CD14-positive monocyte (primary cell): ENCODE measurements at regions not wholly inside any gene's neighbourhood (a gene's known extent, or its start where the extent isn't known, plus 50 kb on each side); places are given as distances from the start of the nearest gene placed in this dataset.

ENCODE experiments used
- DNase-seq, 3 donors: peaks; one replicate each; pipeline ENCODE4 v3.0.0-alpha.2; 2011 to 2022
- H2AFZ ChIP-seq: 2 replicates; pipeline ENCODE4 v1.6.0; 2012; ENCODE audit warnings: mild to moderate bottlenecking, low read depth, low read length, inconsistent platforms; ENCODE audit not compliant: insufficient read depth, poor library complexity, severe bottlenecking
- H3K27ac ChIP-seq, 2 donors: 1 replicate in 1 of 2; 2 replicates in 1 of 2; pipeline ENCODE4 v1.5.1; 2012 to 2013; ENCODE audit warnings: low read length in 2 of 2, control low read depth in 1 of 2, inconsistent platforms in 1 of 2, low read depth in 1 of 2, mild to moderate bottlenecking in 1 of 2
- H3K27me3 ChIP-seq, 2 donors: one replicate each; pipeline versions ENCODE4 v1.6.0 to v1.6.1; 2011 to 2013; ENCODE audit warnings: low read length in 2 of 2; ENCODE audit not compliant: control insufficient read depth in 2 of 2, insufficient read depth in 2 of 2
- H3K36me3 ChIP-seq, 2 donors: replicated peaks in 1 of 2; 1 replicate in 1 of 2; 2 replicates in 1 of 2; pipeline versions ENCODE4 v1.5.1 to v1.6.1; 2012 to 2013; ENCODE audit warnings: low read length in 2 of 2, control low read depth in 1 of 2, inconsistent platforms in 1 of 2, mild to moderate bottlenecking in 1 of 2; ENCODE audit not compliant: insufficient read depth in 2 of 2, control insufficient read depth in 1 of 2
- H3K4me1 ChIP-seq, 2 donors: 1 replicate in 1 of 2; 2 replicates in 1 of 2; pipeline versions ENCODE4 v1.5.1 to v1.6.1; 2012 to 2013; ENCODE audit warnings: low read length in 2 of 2, control low read depth in 1 of 2, inconsistent platforms in 1 of 2, mild to moderate bottlenecking in 1 of 2, moderate library complexity in 1 of 2; ENCODE audit not compliant: insufficient read depth in 2 of 2, control insufficient read depth in 1 of 2
- H3K4me2 ChIP-seq: replicated peaks from 2 replicates; pipeline ENCODE3; 2012; ENCODE audit warnings: low read length, moderate library complexity, mild to moderate bottlenecking; ENCODE audit not compliant: poor library complexity, severe bottlenecking; ENCODE audit errors: extremely low read depth
- H3K4me3 ChIP-seq, 3 experiments: fragments of 200-600 bp in 1 of 3; sonication (generic) in 1 of 3; replicated peaks in 1 of 3; 1 replicate in 2 of 3; 2 replicates in 1 of 3; pipeline ENCODE4 v1.5.1; 2011 to 2013; ENCODE audit warnings: low read length in 3 of 3, mild to moderate bottlenecking in 3 of 3, control low read depth in 2 of 3, low read depth in 2 of 3, inconsistent platforms in 1 of 3, moderate library complexity in 1 of 3
- H3K79me2 ChIP-seq: 2 replicates; pipeline ENCODE4 v1.6.0; 2012; ENCODE audit warnings: mild to moderate bottlenecking, control low read depth, inconsistent platforms, low read length, moderate library complexity; ENCODE audit not compliant: insufficient read depth
- H3K9ac ChIP-seq: 2 replicates; pipeline ENCODE4 v1.6.0; 2017; ENCODE audit warnings: low read length, mild to moderate bottlenecking; ENCODE audit not compliant: insufficient read depth, poor library complexity, severe bottlenecking
- H3K9me3 ChIP-seq, 2 donors: replicated peaks in 1 of 2; 1 replicate in 1 of 2; 2 replicates in 1 of 2; pipeline versions ENCODE4 v1.5.1 to v1.6.1; 2012 to 2013; ENCODE audit warnings: low read length in 2 of 2, control low read depth in 1 of 2; ENCODE audit not compliant: control insufficient read depth in 1 of 2, insufficient read depth in 1 of 2
- H4K20me1 ChIP-seq: 2 replicates; pipeline ENCODE4 v1.6.0; 2012; ENCODE audit warnings: mild to moderate bottlenecking, low read length, control low read depth, moderate library complexity; ENCODE audit not compliant: insufficient read depth
- H3K27ac Mint-ChIP-seq, 7 donors: one replicate each; pipeline ENCODE4 v1.8.0; 2020; ENCODE audit warnings: mild to moderate bottlenecking in 7 of 7, mixed read lengths in 7 of 7, moderate library complexity in 6 of 7, inconsistent platforms in 2 of 7
- H3K27me3 Mint-ChIP-seq, 3 donors: one replicate each; pipeline ENCODE4 v1.8.0; 2021 to 2022; ENCODE audit warnings: low read depth in 3 of 3, mild to moderate bottlenecking in 3 of 3, mixed read lengths in 3 of 3, moderate library complexity in 3 of 3, inconsistent platforms in 1 of 3
- H3K36me3 Mint-ChIP-seq, 2 donors: one replicate each; pipeline ENCODE4 v1.8.0; 2020; ENCODE audit warnings: mixed read lengths in 2 of 2, inconsistent platforms in 1 of 2, mild to moderate bottlenecking in 1 of 2
- H3K4me1 Mint-ChIP-seq: one replicate; pipeline ENCODE4 v1.8.0; 2020; ENCODE audit warnings: mild to moderate bottlenecking, mixed read lengths
- H3K4me3 Mint-ChIP-seq, 2 donors: one replicate each; pipeline ENCODE4 v1.8.0; 2020; ENCODE audit warnings: mild to moderate bottlenecking in 2 of 2, mixed read lengths in 2 of 2, moderate library complexity in 1 of 2
- H3K9me3 Mint-ChIP-seq, 7 donors: one replicate each; pipeline ENCODE4 v1.8.0; 2020 to 2022; ENCODE audit warnings: mixed read lengths in 7 of 7, mild to moderate bottlenecking in 6 of 7, moderate library complexity in 6 of 7, inconsistent platforms in 2 of 7
- WGBS: methylation state at CpG from one replicate; pipeline ENCODE4 v1.1.5; 2013; ENCODE audit warnings: missing lambda C conversion rate; ENCODE audit not compliant: insufficient coverage; 5-methylcytosine and 5-hydroxymethylcytosine counted together
- intact Hi-C, 2 donors: fragments of 100-400 bp; cut with micrococcal nuclease; formaldehyde crosslinking; loops; one replicate each; pipeline versions ENCODE4 v1.15.0 to v1.15.1; 2023
- TF ChIP-seq, protein P1 (sequence below): fragments of 200-600 bp; IDR thresholded peaks from one replicate; pipeline ENCODE4 v1.8.0; 2022; ENCODE audit warnings: antibody characterized with exemption, mild to moderate bottlenecking

DNA sequence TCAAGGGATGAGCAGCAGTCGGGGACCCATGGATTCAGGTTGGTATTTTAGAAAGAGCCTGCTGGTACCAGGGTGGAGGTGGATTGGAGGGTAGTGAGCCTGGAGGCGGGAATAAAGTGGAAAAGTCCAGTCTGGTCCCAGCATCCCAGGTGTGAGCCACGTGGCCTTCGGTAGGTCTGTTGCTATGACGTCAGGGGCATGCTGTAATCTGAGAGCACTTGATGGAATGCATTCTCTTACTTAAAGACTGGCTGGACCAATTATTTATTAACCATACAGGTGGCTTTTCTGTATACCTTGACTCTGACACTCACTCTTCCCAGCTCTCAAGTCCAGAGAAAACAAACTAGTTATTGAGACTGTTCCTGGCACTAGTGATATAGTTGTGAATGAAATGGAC, 389.9 kb upstream of the RGMA start:
- peaks cover 4 to 8% (median 6%) of the 10 kb centered on the region in 3 donors for H3K27me3 Mint-ChIP-seq
- H3K9me3 Mint-ChIP-seq: peaks cover 0 to 5% (median 0%) of the 10 kb centered on the region in 7 donors
- Histone ChIP-seq H2AFZ (no peak overlapping the region), H3K4me2 (no peak overlapping the region), H4K20me1 (no peaks in the 10 kb centered on the region), H3K27ac (no peak overlapping the region), H3K4me1 (no peaks in the 10 kb centered on the region), H3K27me3 (no peaks in the 10 kb centered on the region), H3K36me3 (no peaks in the 10 kb centered on the region), H3K4me3 (no peak overlapping the region), H3K79me2 (no peaks in the 10 kb centered on the region), H3K9ac (no peak overlapping the region), H3K9me3 (no peaks in the 10 kb centered on the region)
- intact Hi-C loops: no loop called here
- peak overlapping the region in 1 of 7 donors; percentile 32 for H3K27ac Mint-ChIP-seq
- TF ChIP-seq, protein P1, sequence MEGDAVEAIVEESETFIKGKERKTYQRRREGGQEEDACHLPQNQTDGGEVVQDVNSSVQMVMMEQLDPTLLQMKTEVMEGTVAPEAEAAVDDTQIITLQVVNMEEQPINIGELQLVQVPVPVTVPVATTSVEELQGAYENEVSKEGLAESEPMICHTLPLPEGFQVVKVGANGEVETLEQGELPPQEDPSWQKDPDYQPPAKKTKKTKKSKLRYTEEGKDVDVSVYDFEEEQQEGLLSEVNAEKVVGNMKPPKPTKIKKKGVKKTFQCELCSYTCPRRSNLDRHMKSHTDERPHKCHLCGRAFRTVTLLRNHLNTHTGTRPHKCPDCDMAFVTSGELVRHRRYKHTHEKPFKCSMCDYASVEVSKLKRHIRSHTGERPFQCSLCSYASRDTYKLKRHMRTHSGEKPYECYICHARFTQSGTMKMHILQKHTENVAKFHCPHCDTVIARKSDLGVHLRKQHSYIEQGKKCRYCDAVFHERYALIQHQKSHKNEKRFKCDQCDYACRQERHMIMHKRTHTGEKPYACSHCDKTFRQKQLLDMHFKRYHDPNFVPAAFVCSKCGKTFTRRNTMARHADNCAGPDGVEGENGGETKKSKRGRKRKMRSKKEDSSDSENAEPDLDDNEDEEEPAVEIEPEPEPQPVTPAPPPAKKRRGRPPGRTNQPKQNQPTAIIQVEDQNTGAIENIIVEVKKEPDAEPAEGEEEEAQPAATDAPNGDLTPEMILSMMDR: no peak
- H3K36me3 Mint-ChIP-seq: no peaks in the 10 kb centered on the region
- no peak for DNase-seq
- H3K4me1 Mint-ChIP-seq: no peaks in the 10 kb centered on the region
- H3K4me3 Mint-ChIP-seq: no peak overlapping the region
- 87% methylated on average over 2 of the region's 5 CpGs for WGBS

DNA sequence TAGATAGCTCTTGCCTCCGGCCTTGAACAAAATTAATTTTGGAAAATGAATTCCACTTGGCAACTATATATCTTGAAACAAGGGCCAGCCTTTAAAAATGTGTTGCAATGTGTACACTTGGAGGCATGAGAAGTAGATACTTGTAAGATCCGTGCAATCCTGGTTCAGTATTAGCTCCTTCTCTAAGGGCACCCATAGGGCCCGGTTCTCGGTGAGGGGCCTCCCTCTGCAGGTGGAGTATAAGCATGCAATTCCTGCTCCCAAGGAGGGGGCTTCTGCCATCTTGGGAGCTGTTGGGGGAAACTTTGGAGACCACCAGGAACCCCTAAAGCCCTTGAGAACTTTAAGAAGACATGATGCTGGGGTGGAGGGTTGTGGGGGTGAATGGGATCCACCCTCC, 388.7 kb upstream of the RGMA start:
- Mint-ChIP-seq H3K9me3 (peaks cover 0 to 5% (median 0%) of the 10 kb centered on the region in 7 donors), H3K27me3 (peaks cover 4 to 8% (median 6%) of the 10 kb centered on the region in 3 donors), H3K4me3 (no peak overlapping the region), H3K4me1 (no peaks in the 10 kb centered on the region), H3K36me3 (no peaks in the 10 kb centered on the region), H3K27ac (no peak overlapping the region)
- no peaks in the 10 kb centered on the region for H3K79me2 ChIP-seq
- H3K27me3 ChIP-seq: no peaks in the 10 kb centered on the region
- 100% methylated on average over 2 of the region's 4 CpGs for WGBS
- H3K4me3 ChIP-seq: no peak overlapping the region
- no peaks in the 10 kb centered on the region for H3K36me3 ChIP-seq
- H3K4me2 ChIP-seq: no peak overlapping the region
- H4K20me1 ChIP-seq: no peaks in the 10 kb centered on the region
- no peak overlapping the region for H2AFZ ChIP-seq
- no peaks in the 10 kb centered on the region for H3K9me3 ChIP-seq
- no peak for DNase-seq
- no peaks in the 10 kb centered on the region for H3K4me1 ChIP-seq
- TF ChIP-seq, protein P1: no peak
- H3K9ac ChIP-seq: no peak overlapping the region
- no peak overlapping the region for H3K27ac ChIP-seq
- intact Hi-C loops: no loop called here
